ENCODE measurements at regions not wholly inside any gene's neighbourhood (a gene's known extent, or its start where the extent isn't known, plus 50 kb on each side); places are given as distances from the start of the nearest gene placed in this dataset.

- TF ChIP-seq POLR2A (IDR thresholded peaks at IDR 0.05) (no peak), CTCF (IDR thresholded peaks at IDR 0.05) (no peak)
These were observed 101.0 kb upstream of the PRNP start for GRCh38 chr20:4585104-4585753.

Measured in uterus (tissue), 2 donors.